H9 (cell line): ENCODE measurements at regions not wholly inside any gene's neighbourhood (a gene's known extent, or its start where the extent isn't known, plus 50 kb on each side); places are given as distances from the start of the nearest gene placed in this dataset.

Experiments used
- DNase-seq: peaks from one replicate; pipeline ENCODE4 v3.0.0-alpha.2; 2017
- H2AFZ ChIP-seq: one replicate; pipeline ENCODE4 v1.6.1; 2013; ENCODE audit warnings: mild to moderate bottlenecking, low read length, control low read depth, moderate library complexity
- H2AK5ac ChIP-seq: 2 replicates; pipeline ENCODE4 v1.6.1; 2013; ENCODE audit warnings: low read length, control low read depth, mixed read lengths; ENCODE audit not compliant: insufficient read length
- H2BK120ac ChIP-seq: one replicate; pipeline ENCODE4 v1.6.1; 2013; ENCODE audit warnings: low read depth, mild to moderate bottlenecking, low read length, control low read depth, inconsistent platforms; ENCODE audit not compliant: poor library complexity, severe bottlenecking
- H2BK12ac ChIP-seq: 2 replicates; pipeline ENCODE4 v1.6.1; 2013; ENCODE audit warnings: low read length, control low read depth, mixed read lengths, low read depth; ENCODE audit not compliant: insufficient read length
- H2BK15ac ChIP-seq: 2 replicates; pipeline ENCODE4 v1.6.1; 2013; ENCODE audit warnings: low read depth, low read length, control low read depth
- H2BK20ac ChIP-seq: one replicate; pipeline ENCODE4 v1.6.1; 2013; ENCODE audit warnings: low read depth, mild to moderate bottlenecking, low read length, control low read depth, inconsistent platforms; ENCODE audit not compliant: poor library complexity, severe bottlenecking
- H2BK5ac ChIP-seq: 2 replicates; pipeline ENCODE4 v1.6.1; 2013; ENCODE audit warnings: low read length, control low read depth, mixed read lengths; ENCODE audit not compliant: insufficient read length
- H3K14ac ChIP-seq: 2 replicates; pipeline ENCODE4 v1.6.1; 2013; ENCODE audit warnings: low read length, control low read depth; ENCODE audit not compliant: insufficient read depth
- H3K18ac ChIP-seq: 2 replicates; pipeline ENCODE4 v1.6.1; 2013; ENCODE audit warnings: low read depth, mild to moderate bottlenecking, mixed read lengths, low read length, control low read depth; ENCODE audit not compliant: insufficient read length
- H3K23ac ChIP-seq: 2 replicates; pipeline ENCODE4 v1.6.1; 2013; ENCODE audit warnings: low read length, control low read depth, mixed read lengths, low read depth; ENCODE audit not compliant: insufficient read length
- H3K23me2 ChIP-seq: 2 replicates; pipeline ENCODE4 v1.6.1; 2013; ENCODE audit warnings: low read depth, mild to moderate bottlenecking, mixed read lengths, low read length, control low read depth; ENCODE audit not compliant: insufficient read length, poor library complexity, severe bottlenecking
- H3K27ac ChIP-seq: 2 replicates; pipeline ENCODE4 v1.5.1; 2013; ENCODE audit warnings: low read length, control low read depth, mixed read lengths, low read depth; ENCODE audit not compliant: insufficient read length
- H3K27me3 ChIP-seq: 2 replicates; pipeline ENCODE4 v1.6.1; 2013; ENCODE audit warnings: low read length, control low read depth, inconsistent platforms; ENCODE audit not compliant: insufficient read depth
- H3K4ac ChIP-seq: 2 replicates; pipeline ENCODE4 v1.6.1; 2013; ENCODE audit warnings: low read depth, mild to moderate bottlenecking, control low read depth, inconsistent platforms, low read length, moderate library complexity
- H3K4me1 ChIP-seq: 2 replicates; pipeline ENCODE4 v1.6.1; 2013; ENCODE audit warnings: low read length, control low read depth, inconsistent platforms; ENCODE audit not compliant: insufficient read depth
- H3K4me2 ChIP-seq: 2 replicates; pipeline ENCODE4 v1.6.1; 2013; ENCODE audit warnings: low read length, control low read depth, mixed read lengths; ENCODE audit not compliant: insufficient read length, insufficient read depth
- H3K56ac ChIP-seq: 2 replicates; pipeline ENCODE4 v1.6.1; 2013; ENCODE audit warnings: low read depth, mild to moderate bottlenecking, mixed read lengths, low read length, control low read depth; ENCODE audit not compliant: insufficient read length
- H3K79me1 ChIP-seq: 2 replicates; pipeline ENCODE4 v1.6.1; 2013; ENCODE audit warnings: low read depth, mild to moderate bottlenecking, moderate library complexity, low read length, control low read depth, inconsistent platforms; ENCODE audit not compliant: insufficient read depth, poor library complexity, severe bottlenecking
- H3K79me2 ChIP-seq: 2 replicates; pipeline ENCODE4 v1.6.1; 2013; ENCODE audit warnings: low read length, control low read depth, inconsistent platforms; ENCODE audit not compliant: insufficient read depth
- H3K9ac ChIP-seq: 2 replicates; pipeline ENCODE4 v1.6.1; 2013; ENCODE audit warnings: low read length, control low read depth, mixed read lengths; ENCODE audit not compliant: insufficient read length; ENCODE audit errors: extremely low read depth
- H3K9me3 ChIP-seq: one replicate; pipeline ENCODE4 v1.6.1; 2013; ENCODE audit warnings: low read depth, low read length, inconsistent platforms; ENCODE audit not compliant: control insufficient read depth
- H3T11ph ChIP-seq: one replicate; pipeline ENCODE4 v1.6.1; 2013; ENCODE audit warnings: mild to moderate bottlenecking, low read length, control low read depth, inconsistent platforms
- H4K20me1 ChIP-seq: one replicate; pipeline ENCODE4 v1.6.1; 2013; ENCODE audit not compliant: control insufficient read depth, insufficient read length, insufficient read depth
- H4K5ac ChIP-seq: 2 replicates; pipeline ENCODE4 v1.6.1; 2013; ENCODE audit warnings: low read depth, mild to moderate bottlenecking, mixed read lengths, low read length, control low read depth; ENCODE audit not compliant: insufficient read length
- H4K8ac ChIP-seq: replicated peaks from 2 replicates; pipeline ENCODE4 v1.6.1; 2013; ENCODE audit warnings: low read length, control low read depth, mixed read lengths, low read depth; ENCODE audit not compliant: insufficient read length
- H4K91ac ChIP-seq: 2 replicates; pipeline ENCODE4 v1.6.1; 2013; ENCODE audit warnings: low read depth, mild to moderate bottlenecking, moderate library complexity, mixed read lengths, low read length, control low read depth; ENCODE audit not compliant: insufficient read length
- H3K27ac Mint-ChIP-seq, 3 experiments: 2 replicates in 2 of 3; 3 replicates in 1 of 3; pipeline ENCODE4 v1.8.0; 2020 to 2021; ENCODE audit warnings: mixed read lengths in 3 of 3, mild to moderate bottlenecking in 1 of 3, moderate library complexity in 1 of 3
- H3K27me3 Mint-ChIP-seq: 2 replicates; pipeline ENCODE4 v1.8.0; 2021; ENCODE audit warnings: low read depth, mild to moderate bottlenecking, moderate library complexity, mixed read lengths
- H3K36me3 Mint-ChIP-seq, 3 experiments: 2 replicates in 2 of 3; 3 replicates in 1 of 3; pipeline ENCODE4 v1.8.0; 2020 to 2021; ENCODE audit warnings: low read depth in 3 of 3, mixed read lengths in 3 of 3; ENCODE audit not compliant: insufficient read depth in 1 of 3
- H3K4me1 Mint-ChIP-seq, 2 experiments: 2 replicates each; pipeline ENCODE4 v1.8.0; 2020; ENCODE audit warnings: mixed read lengths in 2 of 2
- H3K4me3 Mint-ChIP-seq, 2 experiments: 2 replicates in 1 of 2; 3 replicates in 1 of 2; pipeline ENCODE4 v1.8.0; 2020 to 2021; ENCODE audit warnings: mild to moderate bottlenecking in 2 of 2, mixed read lengths in 2 of 2, moderate library complexity in 1 of 2
- H3K9me3 Mint-ChIP-seq, 2 experiments: 2 replicates in 1 of 2; 3 replicates in 1 of 2; pipeline ENCODE4 v1.8.0; 2020; ENCODE audit warnings: mild to moderate bottlenecking in 2 of 2, mixed read lengths in 2 of 2, moderate library complexity in 1 of 2
- WGBS: extraction: QIAGEN DNeasy Blood & Tissue Kit; methylation state at CpG from one replicate; pipeline ENCODE4 v1.1.7; 2013; ENCODE audit warnings: missing lambda C conversion rate, low lambda C conversion rate, mixed read lengths; ENCODE audit not compliant: insufficient read length; ENCODE audit errors: extremely low coverage; 5-methylcytosine and 5-hydroxymethylcytosine counted together
- TF ChIP-seq, protein P1 (sequence below): fragments of 200-600 bp; sonication (generic); conservative IDR thresholded peaks from 3 replicates; pipeline ENCODE4 v1.8.0; 2021; ENCODE audit warnings: antibody characterized with exemption, mild to moderate bottlenecking

GRCh38 chrX:13239272-13239671, 80.6 kb downstream of the ATXN3L start:
- Histone ChIP-seq H3K18ac (no peak overlapping the region), H3K9ac (no peak overlapping the region), H2AFZ (no peak overlapping the region), H2BK5ac (no peak overlapping the region), H3K27me3 (no peaks in the 10 kb centered on the region), H4K20me1 (no peaks in the 10 kb centered on the region), H3K56ac (no peak overlapping the region), H2BK120ac (no peak overlapping the region), H2AK5ac (no peak overlapping the region), H3K4me2 (no peak overlapping the region), H3K14ac (no peak overlapping the region), H4K5ac (no peak overlapping the region), H3K23me2 (no peaks in the 10 kb centered on the region), H3K9me3 (peaks cover 3% of the 10 kb centered on the region), H3K79me1 (no peaks in the 10 kb centered on the region), H2BK15ac (no peak overlapping the region), H3K4me1 (no peaks in the 10 kb centered on the region), H4K91ac (no peak overlapping the region), H3K79me2 (no peaks in the 10 kb centered on the region), H3T11ph (no peak overlapping the region), H3K27ac (no peak overlapping the region), H4K8ac (no peak overlapping the region), H2BK12ac (no peak overlapping the region), H3K23ac (no peak overlapping the region), H3K4ac (no peak overlapping the region), H2BK20ac (no peak overlapping the region)
- DNase-seq: no peak
- peaks cover 0 to 5% (median 4%) of the 10 kb centered on the region in 3 experiments; a peak in 4 of 7 replicates for H3K36me3 Mint-ChIP-seq
- TF ChIP-seq, protein P1, sequence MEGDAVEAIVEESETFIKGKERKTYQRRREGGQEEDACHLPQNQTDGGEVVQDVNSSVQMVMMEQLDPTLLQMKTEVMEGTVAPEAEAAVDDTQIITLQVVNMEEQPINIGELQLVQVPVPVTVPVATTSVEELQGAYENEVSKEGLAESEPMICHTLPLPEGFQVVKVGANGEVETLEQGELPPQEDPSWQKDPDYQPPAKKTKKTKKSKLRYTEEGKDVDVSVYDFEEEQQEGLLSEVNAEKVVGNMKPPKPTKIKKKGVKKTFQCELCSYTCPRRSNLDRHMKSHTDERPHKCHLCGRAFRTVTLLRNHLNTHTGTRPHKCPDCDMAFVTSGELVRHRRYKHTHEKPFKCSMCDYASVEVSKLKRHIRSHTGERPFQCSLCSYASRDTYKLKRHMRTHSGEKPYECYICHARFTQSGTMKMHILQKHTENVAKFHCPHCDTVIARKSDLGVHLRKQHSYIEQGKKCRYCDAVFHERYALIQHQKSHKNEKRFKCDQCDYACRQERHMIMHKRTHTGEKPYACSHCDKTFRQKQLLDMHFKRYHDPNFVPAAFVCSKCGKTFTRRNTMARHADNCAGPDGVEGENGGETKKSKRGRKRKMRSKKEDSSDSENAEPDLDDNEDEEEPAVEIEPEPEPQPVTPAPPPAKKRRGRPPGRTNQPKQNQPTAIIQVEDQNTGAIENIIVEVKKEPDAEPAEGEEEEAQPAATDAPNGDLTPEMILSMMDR: no peak
- peaks cover 63 to 75% of the 10 kb centered on the region in 2 experiments for H3K9me3 Mint-ChIP-seq
- WGBS: no CpG with 5 or more reads among the region's 5 CpGs
- no peak overlapping the region for H3K4me3 Mint-ChIP-seq
- peaks cover 3% of the 10 kb centered on the region; the same call in 1 of the 2 replicates for H3K27me3 Mint-ChIP-seq
- no peak overlapping the region; a peak in 1 of 7 replicates for H3K27ac Mint-ChIP-seq
- peaks cover 9 to 12% of the 10 kb centered on the region in 2 experiments for H3K4me1 Mint-ChIP-seq
